CD4-positive, alpha-beta T cell treated with Interleukin-6 for 4 hours (primary cell): ENCODE measurements at regions not wholly inside any gene's neighbourhood (a gene's known extent, or its start where the extent isn't known, plus 50 kb on each side); places are given as distances from the start of the nearest gene placed in this dataset.
"Not testable (repeated sequence)": the region's sequence is repeated elsewhere in the genome, so short reads cannot be mapped to it uniquely, and the experiment has no call there.

Source experiments
- DNase-seq: peaks from one replicate; pipeline ENCODE4 v3.0.0-alpha.2; 2020; ENCODE audit warnings: mixed read lengths

DNA sequence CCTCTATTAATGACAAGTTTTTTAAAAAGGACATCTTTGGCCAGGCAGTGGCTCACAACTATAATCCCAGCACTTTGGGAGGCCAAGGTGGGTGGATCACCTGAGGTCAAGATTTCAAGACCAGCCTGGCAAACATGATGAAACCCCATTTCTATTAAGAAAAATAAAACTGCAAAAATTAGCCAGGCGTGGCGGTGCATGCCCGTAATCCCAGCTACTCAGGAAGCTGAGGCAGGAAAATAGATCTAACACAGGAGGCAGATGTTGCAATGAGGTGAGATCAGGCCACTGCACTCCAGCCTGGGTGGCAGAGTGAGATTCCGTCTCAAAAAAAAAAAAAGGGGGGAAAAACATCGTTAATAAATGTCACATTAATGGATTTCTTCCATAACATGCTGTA lies 1805.4 kb downstream of the C4orf33 start:
- no peak for DNase-seq

DNA sequence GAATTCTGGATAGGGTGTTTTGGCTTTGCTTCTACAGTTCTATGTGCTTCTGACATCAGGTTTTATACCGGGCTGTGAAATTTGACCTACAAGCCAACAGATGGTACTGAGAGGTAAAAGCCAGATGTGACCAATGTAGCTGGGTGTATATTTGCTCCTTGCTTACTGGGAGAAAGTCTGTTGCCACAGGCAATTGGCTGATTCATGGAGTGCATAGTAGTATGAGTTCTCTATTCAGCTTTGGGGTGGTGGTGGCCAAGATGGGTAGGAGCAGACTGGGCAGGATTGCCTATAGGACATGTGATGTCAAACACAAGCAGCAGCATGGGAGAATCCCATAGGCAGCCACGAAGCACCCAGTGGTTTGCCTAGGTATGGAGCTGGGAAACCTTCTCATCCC lies 1827.0 kb downstream of the C4orf33 start:
- no peak for DNase-seq

DNA sequence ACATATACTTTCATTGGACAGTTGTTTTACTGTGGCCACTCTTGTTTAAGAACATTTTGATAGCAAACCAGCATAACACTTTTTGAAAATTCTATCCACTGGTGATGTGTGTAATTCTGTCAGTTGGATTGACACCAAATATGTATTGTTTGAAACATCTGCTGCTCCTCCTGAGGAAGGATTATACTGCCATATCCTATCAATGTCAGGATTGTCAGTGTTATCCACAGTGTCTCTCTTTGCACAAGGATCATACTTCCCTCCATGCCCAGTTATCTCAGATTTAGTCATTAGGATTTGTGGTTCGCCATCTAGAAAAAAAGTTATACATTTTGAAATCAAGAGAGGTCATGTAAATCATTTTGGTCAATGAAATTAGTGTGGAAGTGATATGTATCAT lies 1859.6 kb downstream of the C4orf33 start:
- no peak for DNase-seq

DNA sequence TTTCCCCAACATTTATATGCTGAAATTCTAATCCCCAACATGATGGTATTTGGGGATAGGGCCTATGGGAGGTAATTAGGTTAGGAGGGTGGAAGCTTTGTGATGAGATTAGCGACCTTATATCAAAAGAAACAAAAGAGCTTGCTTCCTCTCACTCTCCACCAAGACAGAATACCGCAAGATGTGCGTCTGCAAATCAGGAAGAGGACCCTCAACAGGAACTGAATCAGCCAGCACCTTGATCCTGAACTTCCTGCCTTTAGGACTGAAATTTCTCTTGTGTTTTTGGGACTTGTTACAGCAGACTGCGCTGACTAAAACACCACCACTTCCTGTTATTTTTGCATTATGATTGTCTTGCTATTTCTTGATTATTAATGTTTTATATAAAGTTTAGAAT lies 1889.4 kb downstream of the C4orf33 start:
- no peak for DNase-seq

DNA sequence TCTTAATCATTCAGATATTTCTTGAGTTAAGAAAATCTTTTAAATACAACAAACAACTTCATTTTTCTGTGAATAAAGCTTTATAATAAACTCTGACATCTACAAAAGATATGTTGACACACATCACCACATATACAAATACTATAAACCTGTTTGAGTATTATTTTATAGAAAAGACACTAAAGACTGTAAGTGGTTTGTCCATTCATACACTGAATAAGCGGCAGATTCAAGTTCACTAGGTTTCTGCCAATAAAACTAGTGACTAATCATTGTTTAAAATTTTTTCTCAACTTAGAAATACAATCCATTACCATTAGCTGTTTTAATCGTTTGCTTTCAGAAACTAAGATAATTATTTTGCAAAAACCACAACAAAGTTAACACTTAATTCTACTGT lies 1900.0 kb downstream of the C4orf33 start:
- no peak for DNase-seq

DNA sequence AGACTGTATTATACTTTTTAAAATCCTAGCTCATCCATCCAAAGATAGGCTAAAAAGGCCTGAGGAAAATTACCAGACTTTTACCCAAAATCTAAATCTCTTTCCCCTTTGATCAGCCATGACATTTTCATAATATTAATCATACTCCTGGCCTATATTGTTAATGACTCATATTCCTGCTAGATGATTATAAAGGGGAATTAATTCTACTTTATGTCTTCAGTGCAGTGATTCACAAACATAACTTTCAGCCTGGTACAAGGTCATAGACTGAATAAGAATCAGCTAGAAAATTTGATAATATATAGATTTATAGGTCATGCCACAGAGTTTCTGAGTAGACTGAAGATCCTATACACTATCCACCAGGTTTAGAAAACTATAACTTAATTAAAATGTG lies 1905.4 kb downstream of the C4orf33 start:
- no peak for DNase-seq

DNA sequence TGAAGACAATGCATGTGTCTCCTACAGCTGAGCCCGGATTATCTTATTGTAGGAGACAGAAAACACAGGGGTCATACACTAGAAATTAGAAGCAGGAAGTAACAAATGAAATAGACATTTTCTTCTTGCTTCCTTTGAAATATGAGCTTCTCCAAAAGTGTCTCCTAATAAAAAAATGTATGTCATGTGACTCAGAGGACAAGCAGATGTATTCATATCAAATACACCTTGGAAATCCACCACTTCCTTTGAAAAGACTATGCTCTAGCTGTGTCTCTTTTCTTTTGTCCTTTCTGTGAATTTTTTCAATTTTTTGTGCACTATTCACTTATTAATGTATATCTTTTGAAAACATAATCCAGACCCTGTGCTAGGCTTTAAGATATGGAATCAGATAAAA lies 1906.2 kb downstream of the C4orf33 start:
- no peak for DNase-seq

DNA sequence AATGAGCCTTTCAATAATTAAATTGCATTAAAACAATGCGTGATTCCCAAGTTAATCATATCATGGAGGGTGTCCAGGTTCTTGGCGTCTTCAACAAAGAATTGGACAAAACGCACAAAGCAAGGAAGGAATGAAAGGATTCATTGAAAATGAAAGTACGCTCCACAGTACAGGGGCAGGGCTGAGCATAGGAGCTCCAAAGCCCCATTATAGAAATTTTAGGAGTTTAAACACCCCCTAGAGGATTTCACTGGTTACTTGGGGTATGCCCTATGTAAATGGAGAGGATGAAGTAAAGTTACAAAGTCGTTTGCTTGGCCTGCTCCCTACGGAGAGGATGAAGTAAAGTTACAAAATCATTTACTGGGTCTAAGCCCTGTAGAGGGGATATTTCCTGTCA lies 1910.4 kb downstream of the C4orf33 start:
- no peak for DNase-seq

DNA sequence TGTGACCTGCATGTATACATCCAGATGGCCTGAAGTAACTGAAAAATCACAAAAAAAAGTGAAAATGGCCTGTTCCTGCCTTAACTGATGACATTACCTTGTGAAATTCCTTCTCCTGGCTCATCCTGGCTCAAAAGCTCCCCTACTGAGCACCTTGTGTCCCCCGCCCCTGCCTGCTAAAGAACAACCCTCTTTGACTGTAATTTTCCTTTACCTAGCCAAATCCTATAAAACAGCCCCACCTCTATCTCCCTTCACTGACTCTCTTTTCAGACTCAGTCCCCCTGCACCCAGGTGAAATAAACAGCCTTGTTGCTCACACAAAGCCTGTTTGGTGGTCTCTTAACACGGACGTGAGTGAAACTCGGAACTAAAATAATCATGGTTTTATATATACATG lies 1916.0 kb downstream of the C4orf33 start:
- not testable (repeated sequence) for DNase-seq

DNA sequence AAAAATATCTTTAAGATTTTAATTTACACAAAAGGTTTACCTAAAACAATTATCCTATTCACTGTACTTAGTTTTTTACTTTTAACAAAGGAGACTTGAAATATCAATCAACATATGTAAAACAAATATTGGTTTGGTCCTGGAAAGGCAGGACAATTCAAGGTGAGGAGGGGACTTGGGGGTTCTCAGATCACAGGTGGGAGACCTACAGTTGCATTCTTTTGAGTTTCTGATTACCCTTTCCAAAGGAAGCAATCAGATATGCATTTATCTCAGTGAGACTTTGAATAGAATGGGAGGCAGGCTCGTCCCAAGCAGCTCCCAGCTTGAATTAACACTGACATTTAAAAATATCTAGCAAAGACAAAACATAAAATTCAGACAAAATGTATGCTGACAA lies 1917.3 kb downstream of the C4orf33 start:
- no peak for DNase-seq

DNA sequence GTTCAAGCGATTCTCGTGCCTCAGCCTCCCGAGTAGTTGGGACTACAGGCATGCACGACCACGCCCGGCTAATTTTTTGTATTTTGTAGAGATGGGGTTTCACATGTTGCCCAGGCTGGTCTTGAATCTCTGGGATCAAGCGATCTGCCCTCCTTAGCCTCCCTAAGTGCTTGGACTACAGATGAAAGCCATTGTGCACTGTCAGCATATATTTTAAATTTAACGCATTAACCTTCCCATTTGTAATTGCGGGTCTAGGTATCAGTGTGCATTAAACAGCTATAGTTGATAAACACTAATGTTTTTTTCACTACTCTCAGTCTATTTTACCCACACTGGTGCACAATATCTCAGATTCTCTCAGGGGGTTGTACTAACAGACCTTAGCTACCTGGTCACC lies 1930.8 kb downstream of the C4orf33 start:
- no peak for DNase-seq

DNA sequence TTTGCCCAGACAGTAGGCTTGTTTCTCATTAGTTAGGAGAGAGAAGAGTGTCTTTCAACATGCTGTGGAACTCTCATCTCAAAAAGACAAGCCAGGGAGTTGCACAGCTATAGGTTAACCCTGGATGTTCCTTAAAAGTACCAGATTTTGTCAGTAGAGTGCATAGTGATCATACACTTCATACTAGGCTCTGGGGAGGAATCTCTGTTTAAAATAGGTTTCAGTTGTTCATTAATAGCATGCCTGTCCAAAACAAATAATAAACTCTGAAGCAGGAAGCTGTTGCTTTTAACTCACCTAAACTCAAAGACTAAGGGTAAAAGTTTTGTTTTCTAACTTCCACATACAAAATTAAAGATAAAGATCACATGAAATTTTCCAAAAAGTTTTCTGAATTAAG lies 1948.4 kb downstream of the C4orf33 start:
- no peak for DNase-seq

DNA sequence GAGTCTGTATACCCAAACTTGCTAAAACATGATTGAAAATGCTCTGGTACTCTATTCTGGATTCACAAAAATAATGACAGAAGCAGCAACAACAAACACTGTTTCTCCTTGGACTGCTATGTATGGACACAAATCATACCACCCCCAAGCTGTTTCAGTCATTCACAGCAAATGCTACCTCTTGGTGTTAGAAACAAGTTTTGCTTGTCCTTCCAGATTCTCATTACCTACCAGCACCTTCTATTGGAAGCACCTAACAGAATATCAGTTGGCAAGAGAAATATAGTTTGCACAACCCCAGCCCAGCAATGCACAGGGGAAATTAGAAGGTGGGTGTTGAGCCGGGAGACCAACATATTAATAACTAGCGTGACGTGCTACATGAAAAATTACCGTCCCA lies 1950.9 kb downstream of the C4orf33 start:
- DNase-seq, result no peak

DNA sequence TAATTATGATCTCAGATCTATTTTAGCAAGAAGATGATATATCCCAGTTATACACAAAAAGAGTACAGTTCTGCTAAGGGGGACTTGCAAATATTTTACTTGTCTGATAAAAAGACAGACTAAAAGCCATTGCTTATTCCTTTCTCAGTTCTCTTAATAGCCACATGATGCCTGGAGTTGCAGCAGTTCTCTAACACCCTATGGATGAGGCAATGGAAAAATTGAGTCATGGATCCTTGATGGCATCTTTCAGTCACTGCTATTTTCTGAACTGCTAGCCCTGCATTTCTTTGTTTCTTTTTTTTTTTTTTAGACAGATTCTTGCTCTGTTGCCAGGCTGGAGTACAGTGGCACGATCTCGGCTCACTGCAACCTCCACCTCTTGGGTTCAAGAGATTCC lies 1956.7 kb downstream of the C4orf33 start:
- no peak for DNase-seq

DNA sequence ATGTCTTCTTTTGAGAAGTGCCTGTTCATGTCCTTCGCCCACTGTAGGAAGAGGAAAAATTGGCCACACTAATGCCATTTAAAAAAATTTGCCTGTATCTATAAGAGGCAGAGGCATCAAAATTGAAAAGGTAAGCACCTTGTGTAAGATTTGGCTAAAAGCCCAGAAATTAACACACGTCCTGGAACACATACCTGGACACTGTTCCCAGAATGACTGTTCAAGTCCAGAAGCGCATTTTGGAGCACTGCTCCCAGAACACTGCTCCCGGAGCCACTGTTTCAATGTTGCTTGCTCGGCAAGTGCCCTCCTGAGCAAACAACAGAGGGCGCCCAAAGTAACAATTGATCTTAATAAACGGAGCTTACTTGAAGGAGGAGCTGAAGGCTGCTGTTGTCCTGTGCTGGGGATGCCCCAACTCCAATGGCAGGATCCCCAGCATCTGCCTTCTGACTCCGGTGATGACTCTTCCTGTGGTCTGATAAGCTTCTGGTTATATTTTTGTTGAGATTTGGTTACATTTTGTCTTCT lies 1958.6 kb downstream of the C4orf33 start:
- no peak for DNase-seq

DNA sequence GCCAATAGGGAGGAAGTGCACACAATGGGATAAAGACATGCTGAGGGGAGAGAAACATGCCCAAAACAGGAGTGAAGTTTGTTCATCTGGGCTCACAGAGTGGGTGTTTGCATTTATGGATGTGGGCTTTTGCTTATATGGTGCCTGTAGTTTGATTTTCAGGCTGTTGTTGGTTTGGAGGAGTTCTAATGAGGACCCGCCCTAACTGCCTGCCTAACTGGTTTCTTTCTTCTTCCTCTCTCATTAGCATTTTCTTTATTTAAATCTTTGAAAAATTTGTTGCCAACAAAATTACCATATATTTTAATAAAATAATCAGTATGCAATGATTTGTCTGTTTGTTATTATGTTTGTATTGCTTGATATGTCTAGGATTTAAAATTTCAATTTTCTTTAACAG lies 1965.8 kb downstream of the C4orf33 start:
- DNase-seq, result no peak

DNA sequence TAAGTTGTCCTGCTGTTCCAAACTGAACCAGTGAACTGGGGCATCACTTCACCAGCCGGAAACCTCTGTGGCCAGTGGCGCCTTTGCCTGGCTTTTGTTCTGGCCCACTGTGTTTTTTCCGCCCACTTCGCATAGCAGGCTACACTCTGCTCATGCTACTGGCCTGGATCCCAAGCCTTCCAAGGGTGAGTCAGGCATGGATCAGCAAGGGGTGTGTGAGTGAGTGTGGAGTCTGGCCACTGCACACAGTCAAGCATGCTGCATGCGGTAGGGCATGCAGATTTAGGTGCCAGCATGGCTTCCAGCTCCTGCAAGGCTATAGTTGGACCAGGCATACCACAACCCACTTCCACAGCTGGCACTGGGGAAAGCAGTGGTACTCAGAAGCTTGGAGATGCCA lies 1967.9 kb downstream of the C4orf33 start:
- no peak for DNase-seq

DNA sequence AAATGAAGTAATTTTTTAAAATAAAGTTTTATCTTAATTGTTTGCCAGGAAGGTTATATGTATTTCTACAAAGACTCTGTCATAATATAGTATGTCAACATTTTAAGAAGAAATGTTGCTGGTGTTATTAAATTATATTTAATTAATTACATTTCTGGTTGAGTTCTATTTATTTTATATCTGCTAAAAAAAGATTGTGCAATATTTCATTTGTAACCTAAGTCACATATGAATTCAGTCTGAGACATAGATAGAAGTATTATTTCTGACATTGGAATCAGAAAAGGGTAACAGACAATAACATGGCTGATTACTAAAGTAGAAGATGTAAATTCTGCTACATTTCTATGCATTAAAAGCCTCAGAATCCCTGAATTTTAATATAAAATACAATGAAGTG lies 1985.1 kb downstream of the C4orf33 start:
- no peak for DNase-seq

DNA sequence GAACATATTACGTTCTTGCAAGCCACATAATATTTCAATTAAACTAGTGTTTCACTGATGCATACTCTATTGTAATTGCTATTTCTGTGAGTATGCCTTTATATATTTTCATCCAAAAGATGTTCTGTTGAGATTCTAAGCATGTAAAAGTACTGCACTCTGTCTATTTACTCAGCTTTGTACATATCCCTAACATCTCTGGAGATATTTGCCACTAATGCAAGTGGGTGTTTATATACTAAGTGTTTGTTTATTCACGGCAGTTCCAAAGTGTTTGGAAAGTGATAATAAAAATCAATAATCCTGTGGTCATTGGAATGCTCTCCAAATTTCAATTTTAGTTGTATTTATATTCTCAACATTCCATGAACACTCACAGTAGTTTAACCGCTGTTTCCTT lies 1989.0 kb downstream of the C4orf33 start:
- no peak for DNase-seq

DNA sequence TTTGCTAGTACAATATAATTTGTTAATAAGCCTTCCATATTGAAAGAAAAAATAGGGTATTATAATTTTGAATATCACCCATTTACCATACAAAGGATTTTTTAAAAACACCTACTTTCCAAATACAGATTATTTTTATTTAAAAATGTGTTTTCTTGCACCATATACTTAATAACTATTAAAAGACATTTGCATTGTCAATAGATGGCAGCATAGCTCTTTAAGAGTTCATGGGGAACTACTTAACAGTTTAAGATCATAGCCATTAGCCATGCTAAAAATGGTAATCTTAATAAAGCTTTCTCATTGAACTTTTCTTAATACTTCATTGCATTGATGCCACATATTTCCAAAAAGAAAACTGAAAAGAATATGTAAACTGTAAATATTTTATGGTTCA lies 1995.9 kb downstream of the C4orf33 start:
- DNase-seq, result no peak

DNA sequence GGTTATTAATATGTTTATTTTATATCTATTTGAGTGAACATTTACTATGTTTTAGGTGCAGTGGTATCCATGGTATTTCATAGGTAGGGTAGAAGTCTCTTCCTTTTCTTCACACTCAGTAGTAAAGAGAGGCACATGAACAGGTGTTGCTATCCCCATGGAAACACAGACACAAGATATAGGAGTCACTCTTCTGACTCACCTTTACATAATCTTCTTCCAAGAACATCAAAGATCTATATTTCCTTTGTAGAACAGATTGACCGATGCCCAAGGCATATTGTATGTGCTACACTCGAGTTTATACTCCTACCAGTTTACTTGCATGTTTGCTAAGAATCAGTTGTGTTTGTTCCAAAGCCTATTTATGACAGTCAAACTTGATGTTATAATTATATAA lies 1997.4 kb downstream of the C4orf33 start:
- DNase-seq, result no peak

DNA sequence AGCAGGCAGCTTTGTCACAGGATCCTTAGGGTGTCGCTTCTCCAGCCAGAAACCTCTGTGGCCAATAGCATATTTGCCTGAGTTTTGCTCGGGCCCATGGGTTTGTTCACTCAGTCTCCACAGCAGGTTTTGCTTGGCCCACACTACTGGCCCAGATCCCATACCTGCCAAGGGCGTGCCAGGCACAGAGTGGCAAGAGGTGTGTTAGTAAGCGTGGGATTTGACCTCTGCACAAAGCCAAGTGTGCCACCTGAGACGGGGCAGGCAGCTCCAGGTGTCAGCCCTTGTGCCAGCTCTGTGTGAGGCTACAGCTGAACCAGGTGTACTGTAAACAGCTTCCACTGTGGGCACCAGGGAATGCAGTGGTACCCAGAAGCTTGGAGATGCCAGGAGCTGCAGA lies 2003.0 kb downstream of the C4orf33 start:
- DNase-seq, result no peak

DNA sequence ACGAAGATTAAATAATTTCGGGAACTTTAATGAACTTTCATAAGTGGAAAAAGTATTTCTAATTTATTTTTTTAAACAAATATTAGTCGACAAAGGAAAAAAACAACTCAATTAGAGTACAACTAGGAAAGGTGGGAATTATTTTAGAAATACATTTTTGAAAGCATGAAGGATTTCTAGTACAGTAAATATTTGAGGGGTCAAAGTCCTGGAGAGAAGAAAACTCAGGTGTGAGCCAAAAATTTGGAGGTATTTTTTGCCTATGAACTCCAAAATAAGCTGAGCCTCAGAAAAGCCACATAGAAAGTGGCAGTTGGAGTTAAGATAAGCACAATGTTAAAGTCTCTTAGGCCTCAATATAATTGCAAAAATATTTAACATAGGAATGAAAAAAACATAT lies 2017.3 kb downstream of the C4orf33 start:
- no peak for DNase-seq

DNA sequence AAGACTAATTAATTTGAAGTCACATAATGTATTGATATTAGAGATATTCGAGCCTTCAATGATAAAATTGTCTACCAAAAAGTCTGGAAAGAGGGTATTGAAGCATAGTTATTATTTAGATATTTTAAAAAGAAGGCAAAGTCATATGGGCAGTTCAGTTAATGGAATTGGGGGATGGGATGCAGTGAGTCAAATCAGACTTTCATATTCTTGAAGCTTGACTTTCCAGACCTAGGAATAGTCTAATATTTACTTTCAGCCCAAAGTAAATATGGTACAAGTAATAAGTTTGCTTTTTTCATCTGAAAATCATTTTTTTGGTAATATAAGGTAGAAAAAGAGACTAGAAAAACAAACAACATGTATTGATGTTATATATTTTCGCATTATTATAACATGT lies 2017.8 kb downstream of the C4orf33 start:
- DNase-seq, result no peak

DNA sequence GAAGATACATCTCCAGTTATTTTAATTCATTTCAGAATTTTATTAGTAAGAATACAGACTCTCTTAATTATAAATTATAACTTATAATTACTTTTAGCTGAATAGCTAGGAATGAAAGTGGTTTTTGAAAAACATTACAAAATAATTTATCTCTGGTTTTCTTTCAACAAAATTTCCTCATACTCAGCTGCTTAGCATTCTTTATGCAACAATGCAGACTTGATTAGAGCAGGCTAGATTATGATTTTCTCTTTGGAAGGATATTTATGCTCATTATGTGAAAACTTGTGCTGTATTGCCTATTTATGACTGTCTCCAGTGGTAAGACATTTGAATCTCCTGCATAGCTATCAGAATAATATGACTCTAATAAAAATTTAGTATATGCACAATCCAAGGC lies 2023.7 kb downstream of the C4orf33 start:
- DNase-seq, result no peak

DNA sequence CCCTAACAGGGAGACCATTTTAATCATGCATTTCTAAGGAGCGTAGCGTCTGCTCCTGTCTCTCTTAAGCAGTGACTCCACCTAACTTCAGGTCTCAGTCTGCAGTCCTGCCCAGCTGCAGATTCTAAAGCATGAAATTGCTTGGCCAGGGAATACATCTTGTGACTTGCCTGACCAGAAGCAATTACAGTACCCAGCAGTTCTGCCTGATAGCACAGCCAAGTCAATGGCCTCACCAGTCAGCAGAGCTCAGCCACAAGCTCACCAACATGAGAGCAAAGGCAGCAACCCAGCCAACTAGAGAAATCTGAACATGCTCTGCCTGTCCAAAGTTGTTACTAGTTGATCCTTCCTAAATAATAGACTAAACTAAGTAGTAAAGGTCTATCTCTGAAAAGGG lies 2011.9 kb upstream of the PCDH10 start:
- no peak for DNase-seq
